GM12892 (cell line): ENCODE measurements at regions not wholly inside any gene's neighbourhood (a gene's known extent, or its start where the extent isn't known, plus 50 kb on each side); places are given as distances from the start of the nearest gene placed in this dataset.

ENCODE experiments used
- POLR2A ChIP-seq: IDR thresholded peaks from 2 replicates; pipeline ENCODE4 v1.6.1; 2011; ENCODE audit warnings: low read depth, low read length, control low read depth
- POLR2AphosphoS5 ChIP-seq: IDR thresholded peaks from 2 replicates; pipeline ENCODE4 v1.6.1; 2011; ENCODE audit warnings: low read depth, low read length, control low read depth
- TAF1 ChIP-seq: IDR thresholded peaks from 2 replicates; pipeline ENCODE4 v1.6.1; 2011; ENCODE audit warnings: low read depth, mild to moderate bottlenecking, control low read depth, low read length, borderline replicate concordance

GRCh38 chr5:135181653-135182052 is 147.6 kb upstream of the PITX1 start:
- TF ChIP-seq TAF1 (no peak), POLR2AphosphoS5 (no peak), POLR2A (no peak)
